HG03565 (cell line): ENCODE measurements at regions not wholly inside any gene's neighbourhood (a gene's known extent, or its start where the extent isn't known, plus 50 kb on each side); places are given as distances from the start of the nearest gene placed in this dataset.
"Not testable (repeated sequence)": the region's sequence is repeated elsewhere in the genome, so short reads cannot be mapped to it uniquely, and the experiment has no call there.

Experiments used
- ATAC-seq: cut with Tn5 transposase; IDR thresholded peaks from one replicate; pipeline ENCODE4 v1.9.1; 2021; ENCODE audit warnings: mild to moderate bottlenecking, moderate library complexity; ENCODE audit not compliant: unreplicated experiment

GRCh38 chr6:106885679-106886078, 88.8 kb downstream of the CD24 start:
- no peak for ATAC-seq

GRCh38 chr6:106884576-106884975, 90.0 kb downstream of the CD24 start:
- no peak for ATAC-seq

- no peak for ATAC-seq
These were observed 90.7 kb downstream of the CD24 start for GRCh38 chr6:106883808-106884262.

- ATAC-seq, result no peak
These were observed 91.7 kb downstream of the CD24 start for GRCh38 chr6:106882601-106883518.

- ATAC-seq, result no peak
These were observed 92.4 kb downstream of the CD24 start for GRCh38 chr6:106882138-106882537.

- no peak for ATAC-seq
These were observed 93.6 kb downstream of the CD24 start for GRCh38 chr6:106880952-106881351.

GRCh38 chr6:106875782-106876321, 98.7 kb downstream of the CD24 start:
- ATAC-seq, result no peak

- ATAC-seq, result no peak
These were observed 100.0 kb downstream of the CD24 start for GRCh38 chr6:106874481-106874880.

GRCh38 chr6:106872049-106872448, 102.5 kb downstream of the CD24 start:
- no peak for ATAC-seq

- no peak for ATAC-seq
These were observed 103.5 kb downstream of the CD24 start for GRCh38 chr6:106870824-106871717.

GRCh38 chr6:106870069-106870468, 104.5 kb downstream of the CD24 start:
- no peak for ATAC-seq

GRCh38 chr6:106869203-106869602, 105.3 kb downstream of the CD24 start:
- no peak for ATAC-seq

GRCh38 chr6:106866875-106867658, 107.5 kb downstream of the CD24 start:
- ATAC-seq, result no peak

GRCh38 chr6:106862858-106863257, 111.7 kb downstream of the CD24 start:
- ATAC-seq, result no peak

- ATAC-seq, result no peak
These were observed 113.6 kb downstream of the CD24 start for GRCh38 chr6:106860940-106861339.

GRCh38 chr6:106858653-106859092, 115.9 kb downstream of the CD24 start:
- no peak for ATAC-seq

- ATAC-seq, result no peak
These were observed 116.5 kb downstream of the CD24 start for GRCh38 chr6:106857771-106858652.

- not testable (repeated sequence) for ATAC-seq
These were observed 117.2 kb downstream of the CD24 start for GRCh38 chr6:106857310-106857709.

- ATAC-seq, result no peak
These were observed 118.2 kb downstream of the CD24 start for GRCh38 chr6:106856227-106856874.
